GM21529 (cell line): ENCODE measurements at regions not wholly inside any gene's neighbourhood (a gene's known extent, or its start where the extent isn't known, plus 50 kb on each side); places are given as distances from the start of the nearest gene placed in this dataset.

Source experiments
- ATAC-seq: cut with Tn5 transposase; IDR thresholded peaks from one replicate; pipeline ENCODE4 v1.9.1; 2021; ENCODE audit not compliant: unreplicated experiment

DNA sequence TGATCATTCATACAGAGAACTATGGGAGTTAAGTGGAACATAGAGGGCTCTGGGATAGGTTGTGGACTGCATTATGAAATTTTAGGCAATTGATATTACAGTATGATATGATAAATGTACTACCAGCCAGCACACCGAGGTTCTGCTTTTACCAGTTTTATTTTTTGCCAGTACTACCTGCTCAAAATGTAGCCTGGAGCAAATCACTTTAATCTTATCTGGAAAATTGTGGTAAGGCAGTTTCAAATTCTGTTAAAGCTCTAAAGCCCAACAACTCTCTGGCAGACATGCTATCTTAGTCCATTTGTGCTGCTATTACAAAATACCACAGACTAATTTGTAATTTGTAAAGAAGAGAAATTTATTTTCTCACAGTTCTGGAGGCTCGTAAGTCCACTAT, 474.9 kb upstream of the CWC22 start:
- ATAC-seq = no peak

DNA sequence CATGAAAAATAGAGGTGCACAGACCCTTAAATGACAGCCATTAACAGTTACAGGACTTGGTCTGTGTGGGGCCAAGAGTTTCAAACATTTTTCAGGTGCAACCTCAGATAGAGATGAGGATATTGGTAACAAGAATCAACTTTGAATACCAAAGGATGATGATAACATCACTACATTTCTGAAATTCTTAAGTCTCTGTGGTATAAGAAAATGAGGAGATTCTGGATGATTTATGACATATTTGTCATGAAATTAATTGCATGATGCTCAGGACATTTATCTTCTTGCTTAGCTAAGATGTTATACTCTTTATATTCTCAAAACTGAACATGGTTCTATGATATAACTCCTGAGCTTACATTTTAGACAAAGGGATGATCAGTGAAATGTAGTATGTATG, 471.8 kb upstream of the CWC22 start:
- ATAC-seq = no peak

DNA sequence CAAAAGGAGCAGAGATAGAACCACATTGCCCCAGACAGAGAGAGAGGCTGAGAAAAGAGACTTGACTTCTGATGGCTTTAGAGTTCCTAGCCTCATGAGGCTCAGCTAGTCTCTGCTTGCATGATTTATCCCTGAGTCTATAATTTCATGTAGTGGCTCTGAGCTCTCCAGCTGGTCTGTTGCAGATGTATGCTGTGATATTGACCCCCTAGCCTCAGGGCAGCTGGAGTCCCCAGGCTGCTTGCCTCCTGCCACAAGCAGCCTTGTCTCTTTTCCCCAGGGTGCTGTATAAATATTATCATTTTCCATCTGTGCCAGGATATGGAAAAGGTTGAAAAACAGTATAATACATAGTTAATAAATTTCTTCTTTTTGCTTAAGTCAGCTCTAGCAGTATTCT, 467.6 kb upstream of the CWC22 start:
- ATAC-seq = no peak

DNA sequence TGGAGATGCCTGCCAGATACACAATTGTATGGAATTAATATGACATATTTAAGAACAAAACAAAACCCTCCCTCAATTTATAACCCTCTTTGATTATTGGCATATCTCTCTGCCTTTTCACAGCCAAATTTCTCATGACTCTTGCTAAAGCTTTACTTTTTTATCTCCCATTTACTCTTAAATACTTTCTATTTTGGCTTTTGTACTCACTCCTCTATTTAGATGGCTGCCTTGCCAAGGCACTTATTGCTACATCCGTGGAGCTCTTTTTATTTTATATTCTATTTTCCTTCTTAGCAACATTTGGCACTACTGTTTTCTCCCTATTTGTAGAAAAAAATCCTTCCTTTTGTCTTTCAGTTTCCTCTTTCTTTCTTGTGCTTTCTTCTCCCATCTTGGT, 466.4 kb upstream of the CWC22 start:
- no peak for ATAC-seq

DNA sequence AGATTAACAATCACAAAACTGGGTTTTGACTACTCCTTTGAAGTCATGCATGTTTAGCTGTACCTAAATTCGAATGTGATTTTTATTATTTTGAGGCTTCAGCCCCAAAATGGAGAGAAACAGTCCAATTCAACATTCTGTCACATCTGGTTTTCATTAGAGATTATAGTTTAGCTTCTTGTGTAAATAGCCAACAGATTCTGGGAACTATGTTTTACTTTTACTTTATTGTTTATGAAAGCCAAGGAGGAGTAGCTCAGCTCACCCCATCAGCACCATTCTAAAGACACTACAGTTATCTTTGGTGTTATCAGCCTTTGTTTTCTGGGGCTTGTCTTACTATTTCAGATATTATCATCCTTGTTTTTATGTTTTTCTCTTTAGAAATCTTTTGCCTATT, 465.0 kb upstream of the CWC22 start:
- ATAC-seq = no peak

DNA sequence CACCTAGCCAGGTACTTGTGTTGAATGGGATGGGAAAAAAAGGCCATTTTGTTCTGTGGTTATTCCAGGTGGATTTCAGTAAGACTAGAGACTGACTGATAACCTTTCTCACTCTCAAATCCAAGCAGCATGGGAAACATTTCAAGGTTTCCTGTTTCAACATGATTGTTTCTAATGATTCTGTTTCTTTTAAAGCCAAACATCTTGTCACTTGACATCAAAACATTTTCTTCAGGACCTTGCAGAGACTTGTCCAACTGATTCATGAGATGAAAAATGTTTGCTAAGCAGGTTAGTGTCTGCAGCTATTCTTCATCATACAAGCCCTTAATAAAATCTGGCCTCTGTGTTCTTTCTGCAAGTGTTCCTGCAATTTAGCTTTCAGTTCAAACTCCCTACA, 456.5 kb upstream of the CWC22 start:
- ATAC-seq = no peak

DNA sequence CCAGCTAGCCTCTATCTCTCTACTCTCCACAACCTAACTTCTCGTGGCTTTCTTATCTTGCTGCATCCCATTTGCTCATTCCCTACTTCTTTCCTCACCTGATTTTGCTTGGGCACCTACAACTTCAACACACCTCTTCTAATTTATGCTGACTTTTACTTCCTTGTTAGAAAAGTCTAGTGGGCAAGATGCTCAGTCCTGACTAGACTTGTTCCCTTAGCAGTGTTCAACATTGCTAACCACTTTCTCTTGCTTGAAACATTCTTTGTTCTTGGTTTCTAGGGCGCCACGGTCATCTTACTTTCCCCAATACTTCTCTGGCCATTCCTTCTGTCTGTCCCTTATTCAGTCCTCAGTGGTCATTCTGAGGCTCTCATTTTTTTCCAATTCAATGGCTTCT, 454.7 kb upstream of the CWC22 start:
- no peak for ATAC-seq

DNA sequence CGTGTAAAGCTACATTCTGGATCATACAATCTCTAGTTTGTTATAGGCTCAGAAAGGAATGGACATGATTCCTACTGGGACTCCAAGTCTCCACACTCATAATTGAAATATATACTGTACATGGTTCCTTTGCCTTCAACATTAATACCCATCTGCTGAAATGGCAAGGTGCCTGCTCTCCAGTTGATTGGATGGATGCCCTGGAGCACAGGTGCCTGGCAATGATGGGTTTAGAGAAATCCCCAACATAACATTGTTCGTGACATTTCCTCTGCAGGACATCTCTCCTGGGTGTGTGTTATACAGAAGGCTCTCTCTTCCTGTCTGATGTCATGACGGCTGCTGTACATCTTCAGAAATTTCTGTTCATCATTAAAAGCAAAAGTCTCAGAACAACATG, 449.7 kb upstream of the CWC22 start:
- no peak for ATAC-seq

DNA sequence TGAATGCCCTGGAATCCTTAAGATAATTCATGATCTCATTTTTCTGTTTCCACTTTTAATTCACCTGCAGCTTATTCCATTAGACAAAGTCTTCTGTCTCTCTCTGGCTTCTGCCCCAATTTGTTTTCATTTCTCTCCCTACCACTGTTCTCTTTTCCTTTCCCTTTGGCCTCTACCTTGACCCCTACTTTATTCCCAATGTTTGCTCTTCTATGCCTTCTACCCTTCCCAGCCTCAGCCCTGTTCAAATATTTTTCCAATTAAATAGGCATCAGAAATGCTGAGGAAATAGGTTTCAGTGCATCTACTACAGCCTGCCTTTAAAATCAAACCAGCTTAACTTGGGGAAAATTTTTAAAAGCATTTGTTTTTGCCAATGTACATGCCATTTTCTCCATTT, 443.7 kb upstream of the CWC22 start:
- ATAC-seq = no peak

DNA sequence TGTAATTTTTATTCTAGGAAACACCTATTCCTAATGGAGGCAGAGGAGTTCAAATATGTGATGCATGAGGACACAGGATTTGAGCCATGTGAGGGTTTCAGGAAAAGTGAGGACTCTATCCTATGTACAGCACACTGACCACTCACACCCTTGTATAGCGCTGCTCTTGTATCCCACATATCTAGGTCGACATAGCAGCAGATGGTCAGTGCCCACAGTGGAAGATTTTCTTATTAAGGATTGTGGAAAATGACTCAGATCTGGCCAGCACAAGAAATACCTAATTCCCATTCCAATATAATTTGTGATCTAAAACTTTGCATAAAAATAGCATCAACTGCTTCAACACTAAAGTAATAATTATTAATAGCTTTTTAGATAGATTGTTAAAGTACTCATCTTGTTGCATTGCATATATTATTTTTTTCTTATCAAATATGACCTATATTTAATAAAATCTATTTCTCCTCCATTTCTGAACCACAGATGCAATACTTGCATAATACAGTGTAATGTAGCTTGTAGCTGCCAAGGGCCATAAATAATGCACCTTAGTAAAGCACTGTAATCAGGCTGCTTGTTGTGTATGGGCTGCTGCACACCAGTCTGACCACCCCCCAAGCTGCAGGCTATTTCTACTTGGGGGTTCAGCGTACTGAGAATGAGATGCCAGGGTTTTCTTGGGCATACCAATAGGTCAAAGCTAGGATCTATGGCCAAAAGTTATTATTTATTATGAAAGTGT, 442.2 kb upstream of the CWC22 start:
- no peak for ATAC-seq

DNA sequence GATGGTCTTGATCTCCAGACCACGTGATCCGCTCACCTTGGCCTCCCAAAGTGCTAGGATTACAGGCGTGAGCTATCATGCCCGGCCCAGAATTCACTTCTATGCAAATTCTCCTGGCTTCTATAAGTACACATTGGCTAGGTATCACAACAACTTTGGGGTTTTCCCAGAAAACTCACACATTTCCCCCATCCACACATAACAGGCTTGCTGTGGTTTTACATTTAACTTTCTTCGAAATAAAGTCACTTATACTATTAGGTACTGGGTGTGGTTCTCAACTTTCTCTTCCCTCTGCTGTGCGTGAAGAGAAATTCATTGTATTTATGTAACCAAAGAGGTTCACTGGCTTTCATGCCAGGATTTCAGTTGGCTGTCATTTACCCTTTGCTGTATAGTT, 439.4 kb upstream of the CWC22 start:
- ATAC-seq = no peak

DNA sequence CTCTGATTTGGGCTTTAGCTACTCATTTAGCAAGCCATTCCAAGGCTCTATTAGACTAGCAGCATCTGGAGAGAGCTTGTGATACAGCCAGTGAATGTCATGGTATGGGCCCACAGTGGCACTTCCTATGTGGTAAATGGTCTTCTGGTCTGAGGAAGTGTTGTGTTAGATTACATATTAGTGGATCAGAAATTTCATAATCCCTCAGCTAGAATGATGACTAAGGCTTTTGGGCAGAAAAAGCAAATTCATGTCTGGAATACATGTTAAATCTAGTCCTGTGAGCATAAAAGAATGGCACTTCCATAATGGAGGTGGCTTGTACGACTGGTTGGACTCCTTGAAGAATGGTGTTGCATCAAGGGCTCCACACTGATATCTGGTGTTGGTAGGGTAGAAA, 436.8 kb upstream of the CWC22 start:
- ATAC-seq = no peak

DNA sequence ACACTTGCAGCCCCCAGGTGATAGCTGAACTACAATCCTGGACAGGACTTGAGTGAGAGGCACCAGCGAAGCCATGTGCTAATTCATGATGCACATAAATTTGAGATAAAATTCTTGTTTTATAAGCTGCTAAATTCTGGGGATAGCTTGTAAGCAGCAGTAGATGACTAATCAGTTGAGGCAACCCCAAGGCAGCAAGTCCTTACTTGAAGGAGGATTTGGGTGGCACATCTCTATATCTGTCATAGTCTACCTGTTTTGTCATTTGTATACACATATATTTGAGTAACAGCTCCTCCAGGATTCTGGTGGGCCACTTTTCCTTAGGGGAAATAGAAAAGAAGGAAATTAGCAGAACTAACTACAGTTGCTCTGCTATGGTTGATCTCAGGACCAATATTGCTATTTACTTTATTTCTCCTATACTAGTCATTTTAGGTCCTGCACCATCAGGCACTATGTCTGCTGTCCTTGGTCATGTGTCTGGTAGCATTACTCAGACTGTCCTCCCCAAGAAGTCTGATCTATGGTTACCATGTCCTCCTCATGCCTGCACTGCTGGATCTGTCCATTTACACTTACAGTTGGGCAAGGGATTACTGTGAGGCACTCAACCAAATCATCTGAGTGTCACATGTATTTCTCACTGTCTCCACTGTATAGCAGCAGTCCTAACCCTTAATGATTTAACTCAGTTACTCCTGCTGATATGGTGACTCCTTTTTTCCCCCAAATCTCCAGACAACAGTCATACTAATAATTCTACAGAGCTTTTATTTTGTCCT, 436.0 kb upstream of the CWC22 start:
- no peak for ATAC-seq

DNA sequence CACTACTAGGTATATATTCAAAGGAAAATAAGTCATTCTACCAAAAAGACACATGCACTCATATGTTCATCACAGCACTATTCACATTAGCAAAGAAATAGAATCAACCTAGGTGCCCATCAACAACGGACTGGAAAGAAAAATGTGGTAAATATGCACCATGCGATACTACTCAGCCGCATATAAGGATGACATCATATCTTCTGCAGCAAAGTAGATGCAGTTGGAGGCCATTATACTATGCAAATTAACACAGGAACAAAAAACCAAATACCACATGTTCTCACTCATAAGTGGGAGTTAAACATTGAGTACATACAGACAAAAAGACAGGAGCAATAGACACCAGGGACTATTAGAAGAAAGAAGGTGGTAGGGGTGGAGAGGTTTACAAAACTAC, 412.1 kb upstream of the CWC22 start:
- ATAC-seq = no peak

DNA sequence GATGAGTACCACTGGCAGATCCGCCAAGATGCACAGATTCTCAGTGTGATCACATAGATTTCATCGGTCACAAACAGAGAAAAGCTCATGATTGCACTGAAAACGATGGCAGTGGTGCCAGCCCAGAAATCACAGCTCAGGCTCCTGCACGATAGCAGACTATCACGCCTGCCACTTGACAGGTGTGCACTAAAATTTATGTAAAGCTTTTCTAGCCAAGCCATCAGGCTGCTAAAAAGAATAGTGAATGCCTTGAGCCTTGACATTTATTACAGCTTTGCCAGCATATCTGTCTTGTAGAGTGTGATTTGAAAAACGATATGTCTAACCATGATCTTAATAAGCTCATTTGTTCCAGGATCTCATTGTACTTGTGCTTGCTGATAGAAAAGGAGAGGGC, 409.5 kb upstream of the CWC22 start:
- no peak for ATAC-seq

DNA sequence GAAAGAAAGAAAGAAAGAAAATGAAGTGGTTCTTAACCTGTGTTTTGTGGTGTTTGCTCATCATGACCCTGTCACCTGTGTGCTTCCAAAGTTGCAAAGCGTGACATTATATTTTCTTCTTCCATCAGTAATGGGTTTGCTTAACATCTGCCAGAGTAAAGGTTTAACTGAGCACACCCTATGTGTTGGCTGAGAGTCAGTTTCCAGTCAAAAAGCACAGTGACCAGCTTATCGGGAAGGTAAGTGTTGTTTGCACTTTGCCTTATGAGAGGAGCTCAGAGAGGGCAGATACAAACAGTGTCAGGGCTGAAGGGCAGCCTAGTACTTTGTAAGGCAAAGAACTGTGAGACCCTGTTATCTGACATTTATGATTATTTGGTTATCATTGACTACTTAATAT, 406.2 kb upstream of the CWC22 start:
- no peak for ATAC-seq

DNA sequence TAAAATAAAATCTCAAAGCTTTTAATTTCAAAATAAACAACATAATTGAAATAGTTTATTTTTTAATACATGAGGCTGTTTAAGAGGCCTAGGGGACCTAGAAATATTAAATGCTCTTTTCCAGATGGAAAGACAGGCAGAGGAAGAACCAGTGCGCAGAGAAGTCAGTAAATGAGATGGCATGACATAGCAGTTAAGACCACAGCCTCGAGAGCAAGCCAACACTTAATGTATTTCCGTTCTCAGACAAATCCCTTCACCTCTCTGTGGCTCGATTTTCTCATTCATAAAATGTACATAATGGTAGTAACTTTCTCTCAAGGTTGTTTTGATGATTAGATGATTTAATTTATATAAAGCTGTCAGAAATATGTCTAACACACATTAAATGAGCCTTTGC, 405.1 kb upstream of the CWC22 start:
- no peak for ATAC-seq

DNA sequence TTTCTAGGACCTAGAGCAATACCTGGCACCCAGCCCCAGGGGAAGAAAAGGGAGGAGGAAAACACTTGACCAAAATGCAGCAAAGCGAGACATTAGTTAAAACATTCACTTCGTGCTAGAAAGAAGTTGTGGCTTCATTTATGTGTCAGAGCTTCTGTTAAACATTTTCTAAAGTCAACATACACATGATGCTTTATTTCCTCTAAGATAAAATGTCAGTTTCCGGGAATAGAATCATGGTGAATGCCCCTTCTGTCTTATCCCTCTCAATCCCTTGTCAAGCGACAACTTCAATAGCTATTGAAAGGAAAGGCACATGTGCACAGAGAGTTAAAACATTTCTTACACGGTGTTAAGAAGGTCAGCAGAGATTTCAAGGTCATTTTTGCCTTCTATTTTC, 404.6 kb upstream of the CWC22 start:
- no peak for ATAC-seq

DNA sequence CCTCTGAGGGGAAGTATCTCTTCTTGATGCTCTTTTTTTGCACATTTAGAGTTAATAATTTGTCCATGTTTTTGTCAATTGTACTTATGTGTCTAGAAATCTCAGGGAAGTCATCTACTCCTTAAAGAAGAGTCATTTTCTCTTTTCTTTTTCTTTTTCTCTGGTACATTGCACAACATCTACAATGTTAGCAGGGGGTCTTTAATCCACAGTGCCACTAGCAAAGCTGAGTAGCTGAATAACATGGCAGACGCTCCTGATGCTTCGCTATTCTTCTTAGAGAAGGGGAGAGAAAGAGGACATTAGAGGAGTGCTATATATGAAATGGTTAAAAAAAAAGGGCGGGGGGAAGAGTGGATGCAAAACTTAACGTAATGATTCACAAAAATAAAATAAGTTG, 399.6 kb upstream of the CWC22 start:
- ATAC-seq = no peak

DNA sequence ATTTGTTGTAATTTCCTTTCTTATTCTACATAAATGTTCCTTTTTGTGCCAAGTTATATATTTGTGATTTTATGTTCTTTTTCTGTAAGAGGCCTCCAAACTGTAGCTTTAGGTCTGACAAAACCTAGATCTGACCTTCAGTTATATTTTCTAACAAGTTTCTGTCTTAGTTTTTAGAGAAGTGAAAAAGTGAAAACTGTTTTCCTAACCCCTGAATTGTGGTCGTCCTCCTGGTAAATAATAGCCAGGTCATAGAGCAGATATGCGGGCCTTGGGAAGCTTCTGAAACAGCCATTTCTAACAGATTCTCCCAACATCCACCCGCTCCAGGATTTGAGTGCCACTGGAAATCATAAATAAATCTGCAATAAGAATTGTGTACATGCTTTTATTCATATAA, 398.4 kb upstream of the CWC22 start:
- no peak for ATAC-seq

DNA sequence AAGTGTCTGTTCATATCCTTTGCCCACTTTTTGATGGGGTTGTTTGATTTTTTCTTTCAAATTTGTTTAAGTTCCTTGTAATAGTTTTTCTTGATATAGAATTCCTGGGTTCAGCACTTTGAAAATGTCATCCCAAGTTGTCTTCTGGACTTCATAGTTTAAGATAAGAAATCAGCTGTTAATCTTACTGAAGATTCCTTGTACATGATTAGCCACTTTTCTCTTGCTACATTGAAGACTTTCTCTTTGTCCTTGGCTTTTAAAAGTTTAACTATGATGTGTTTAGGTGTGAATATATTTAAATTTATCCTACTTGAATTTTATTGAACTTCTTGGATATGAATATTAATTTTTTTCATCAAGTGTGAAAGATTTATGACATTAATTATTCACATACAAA, 387.2 kb upstream of the CWC22 start:
- no peak for ATAC-seq

DNA sequence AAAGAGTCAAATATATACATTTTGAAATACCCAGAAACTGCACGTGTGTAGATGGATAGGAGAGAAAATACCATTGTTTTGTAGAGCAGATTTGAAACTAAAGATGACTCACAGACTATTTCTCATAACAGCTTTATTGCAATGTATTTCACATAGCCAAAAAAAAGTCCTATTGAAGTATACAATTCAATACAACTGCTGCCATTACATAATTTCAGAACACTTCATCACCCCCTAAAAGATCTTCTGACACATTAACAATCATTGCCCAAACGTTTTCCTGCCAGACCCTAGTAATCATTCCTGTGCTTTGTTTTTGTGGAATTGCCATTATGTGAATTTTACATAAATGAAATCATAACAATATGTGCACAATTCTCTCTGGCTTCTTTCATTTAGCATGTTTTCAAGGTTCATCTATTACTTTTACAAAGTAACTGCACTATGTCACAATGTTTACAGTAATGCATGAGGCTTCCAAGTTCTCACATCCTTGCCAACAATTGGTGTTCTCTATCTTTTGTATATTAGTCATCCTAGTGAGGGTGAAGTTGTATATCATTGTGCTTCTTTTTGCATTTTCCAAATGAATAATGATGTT, 378.6 kb upstream of the CWC22 start:
- no peak for ATAC-seq
